Immature natural killer cell (primary cell): ENCODE measurements at regions not wholly inside any gene's neighbourhood (a gene's known extent, or its start where the extent isn't known, plus 50 kb on each side); places are given as distances from the start of the nearest gene placed in this dataset.
"Not testable (repeated sequence)": the region's sequence is repeated elsewhere in the genome, so short reads cannot be mapped to it uniquely, and the experiment has no call there.

Experiments
- DNase-seq, 3 donors: peaks; one replicate each; pipeline ENCODE4 v3.0.0; 2022; ENCODE audit warnings: mixed read lengths in 1 of 3
- H3K27ac Mint-ChIP-seq, 6 donors: one replicate each; pipeline ENCODE4 v1.8.0; 2020; ENCODE audit warnings: mixed read lengths in 6 of 6, mild to moderate bottlenecking in 5 of 6, inconsistent platforms in 4 of 6, moderate library complexity in 3 of 6
- H3K27me3 Mint-ChIP-seq, 3 donors: one replicate each; pipeline ENCODE4 v1.8.0; 2020 to 2021; ENCODE audit warnings: low read depth in 3 of 3, mild to moderate bottlenecking in 3 of 3, mixed read lengths in 3 of 3, moderate library complexity in 3 of 3, inconsistent platforms in 1 of 3
- H3K36me3 Mint-ChIP-seq, 3 donors: one replicate each; pipeline ENCODE4 v1.8.0; 2020; ENCODE audit warnings: mixed read lengths in 3 of 3, inconsistent platforms in 2 of 3, mild to moderate bottlenecking in 2 of 3
- H3K4me1 Mint-ChIP-seq, 2 donors: one replicate each; pipeline ENCODE4 v1.8.0; 2020; ENCODE audit warnings: inconsistent platforms in 2 of 2, mild to moderate bottlenecking in 2 of 2, mixed read lengths in 2 of 2, moderate library complexity in 1 of 2
- H3K4me3 Mint-ChIP-seq, 5 donors: one replicate each; pipeline ENCODE4 v1.8.0; 2020; ENCODE audit warnings: mild to moderate bottlenecking in 5 of 5, mixed read lengths in 5 of 5, inconsistent platforms in 3 of 5, moderate library complexity in 3 of 5
- H3K9me3 Mint-ChIP-seq, 6 donors: one replicate each; pipeline ENCODE4 v1.8.0; 2020; ENCODE audit warnings: mild to moderate bottlenecking in 6 of 6, mixed read lengths in 6 of 6, inconsistent platforms in 4 of 6, moderate library complexity in 3 of 6

- not testable (repeated sequence) for H3K36me3 Mint-ChIP-seq, H3K27ac Mint-ChIP-seq, H3K4me3 Mint-ChIP-seq, H3K27me3 Mint-ChIP-seq, DNase-seq, H3K4me1 Mint-ChIP-seq, H3K9me3 Mint-ChIP-seq
Observed at GRCh38 chr17:62231293-62231692, 149.1 kb upstream of the EFCAB3 start.

- not testable (repeated sequence) for H3K4me1 Mint-ChIP-seq, H3K27me3 Mint-ChIP-seq, DNase-seq, H3K27ac Mint-ChIP-seq, H3K4me3 Mint-ChIP-seq, H3K36me3 Mint-ChIP-seq, H3K9me3 Mint-ChIP-seq
Observed at GRCh38 chr17:62226610-62227240, 153.6 kb upstream of the EFCAB3 start.

GRCh38 chr17:62223585-62223984, 156.8 kb upstream of the EFCAB3 start:
- not testable (repeated sequence) for H3K4me1 Mint-ChIP-seq, H3K27ac Mint-ChIP-seq, H3K36me3 Mint-ChIP-seq, DNase-seq, H3K9me3 Mint-ChIP-seq, H3K4me3 Mint-ChIP-seq, H3K27me3 Mint-ChIP-seq

GRCh38 chr17:62219221-62219899, 154.3 kb upstream of the MED13 start:
- H3K9me3 Mint-ChIP-seq: no peaks in the 10 kb centered on the region
- no peak for DNase-seq
- no peaks in the 10 kb centered on the region for H3K36me3 Mint-ChIP-seq
- H3K4me1 Mint-ChIP-seq: no peaks in the 10 kb centered on the region
- no peak overlapping the region for H3K4me3 Mint-ChIP-seq
- peaks cover 0 to 1% (median 0%) of the 10 kb centered on the region in 3 donors for H3K27me3 Mint-ChIP-seq
- no peak overlapping the region for H3K27ac Mint-ChIP-seq

GRCh38 chr17:62216847-62217246, 151.8 kb upstream of the MED13 start:
- Mint-ChIP-seq H3K27me3 (peaks cover 3 to 7% (median 4%) of the 10 kb centered on the region in 3 donors), H3K4me1 (no peaks in the 10 kb centered on the region), H3K36me3 (no peaks in the 10 kb centered on the region), H3K9me3 (no peaks in the 10 kb centered on the region), H3K27ac (no peak overlapping the region), H3K4me3 (no peak overlapping the region)
- no peak for DNase-seq

- not testable (repeated sequence) for DNase-seq, H3K36me3 Mint-ChIP-seq, H3K4me3 Mint-ChIP-seq, H3K4me1 Mint-ChIP-seq, H3K27ac Mint-ChIP-seq, H3K9me3 Mint-ChIP-seq, H3K27me3 Mint-ChIP-seq
Observed at GRCh38 chr17:62215891-62216290, 150.8 kb upstream of the MED13 start.

- Mint-ChIP-seq H3K27me3 (peaks cover 4 to 11% (median 11%) of the 10 kb centered on the region in 3 donors), H3K27ac (no peak overlapping the region), H3K4me1 (no peaks in the 10 kb centered on the region), H3K4me3 (no peak overlapping the region), H3K9me3 (no peaks in the 10 kb centered on the region), H3K36me3 (no peaks in the 10 kb centered on the region)
- no peak for DNase-seq
Observed at GRCh38 chr17:62206550-62206949, 141.5 kb upstream of the MED13 start.

- not testable (repeated sequence) for DNase-seq, H3K36me3 Mint-ChIP-seq, H3K4me1 Mint-ChIP-seq
Observed at GRCh38 chr17:62197156-62197555, 132.1 kb upstream of the MED13 start.

GRCh38 chr17:62196587-62196986, 131.5 kb upstream of the MED13 start:
- H3K4me3 Mint-ChIP-seq, DNase-seq, H3K4me1 Mint-ChIP-seq, H3K9me3 Mint-ChIP-seq, H3K27ac Mint-ChIP-seq, H3K27me3 Mint-ChIP-seq, H3K36me3 Mint-ChIP-seq: not testable (repeated sequence)

More at GRCh38 chr17:62197156-62197555, 132.1 kb upstream of the MED13 start:
- not testable (repeated sequence) for H3K27me3 Mint-ChIP-seq, H3K4me3 Mint-ChIP-seq, H3K27ac Mint-ChIP-seq, H3K9me3 Mint-ChIP-seq

GRCh38 chr17:62194401-62194800, 129.3 kb upstream of the MED13 start:
- no peak overlapping the region for H3K4me3 Mint-ChIP-seq
- H3K36me3 Mint-ChIP-seq: no peaks in the 10 kb centered on the region
- DNase-seq: no peak
- H3K27ac Mint-ChIP-seq: no peak overlapping the region
- no peaks in the 10 kb centered on the region for H3K4me1 Mint-ChIP-seq
- no peaks in the 10 kb centered on the region for H3K9me3 Mint-ChIP-seq
- H3K27me3 Mint-ChIP-seq: peaks cover 2 to 4% (median 3%) of the 10 kb centered on the region in 3 donors

- Mint-ChIP-seq H3K27me3 (peaks cover 2 to 4% (median 3%) of the 10 kb centered on the region in 3 donors), H3K27ac (no peak overlapping the region), H3K9me3 (no peaks in the 10 kb centered on the region), H3K4me1 (no peaks in the 10 kb centered on the region), H3K36me3 (no peaks in the 10 kb centered on the region), H3K4me3 (no peak overlapping the region)
- DNase-seq: no peak
Observed at GRCh38 chr17:62193249-62193648, 128.2 kb upstream of the MED13 start.

GRCh38 chr17:62191390-62192361, 126.6 kb upstream of the MED13 start:
- no peaks in the 10 kb centered on the region for H3K4me1 Mint-ChIP-seq
- H3K36me3 Mint-ChIP-seq: no peaks in the 10 kb centered on the region
- H3K27ac Mint-ChIP-seq: no peak overlapping the region
- H3K9me3 Mint-ChIP-seq: no peaks in the 10 kb centered on the region
- DNase-seq: no peak
- no peak overlapping the region for H3K4me3 Mint-ChIP-seq
- peaks cover 0 to 4% (median 2%) of the 10 kb centered on the region in 3 donors for H3K27me3 Mint-ChIP-seq

GRCh38 chr17:62189377-62189776, 124.3 kb upstream of the MED13 start:
- Mint-ChIP-seq H3K27me3 (peaks cover 0 to 5% (median 4%) of the 10 kb centered on the region in 3 donors), H3K9me3 (no peaks in the 10 kb centered on the region), H3K27ac (no peak overlapping the region), H3K36me3 (no peaks in the 10 kb centered on the region), H3K4me1 (no peaks in the 10 kb centered on the region), H3K4me3 (no peak overlapping the region)
- no peak for DNase-seq

GRCh38 chr17:62188713-62189112, 123.6 kb upstream of the MED13 start:
- no peaks in the 10 kb centered on the region for H3K4me1 Mint-ChIP-seq
- H3K36me3 Mint-ChIP-seq: no peaks in the 10 kb centered on the region
- H3K9me3 Mint-ChIP-seq: no peaks in the 10 kb centered on the region

More at GRCh38 chr17:62188713-62189112, 123.6 kb upstream of the MED13 start:
- H3K27me3 Mint-ChIP-seq: peaks cover 0 to 4% (median 3%) of the 10 kb centered on the region in 3 donors
- no peak for DNase-seq
- no peak overlapping the region for H3K27ac Mint-ChIP-seq
- no peak overlapping the region for H3K4me3 Mint-ChIP-seq
